GM23338 (cell line): ENCODE measurements at regions not wholly inside any gene's neighbourhood (a gene's known extent, or its start where the extent isn't known, plus 50 kb on each side); places are given as distances from the start of the nearest gene placed in this dataset.

Source experiments
- ATAC-seq: fragments of 200-7000 bp; cut with Tn5 transposase; 3 replicates; pipeline ENCODE4 v1.9.1; 2020
- DNase-seq: peaks from one replicate; pipeline ENCODE4 v3.0.0-alpha.2; 2015; ENCODE audit warnings: low spot score
- H2AFZ ChIP-seq: fragments of 200-600 bp; sonication (generic); 2 replicates; pipeline ENCODE4 v1.8.0; 2016; ENCODE audit warnings: antibody characterized with exemption, mild to moderate bottlenecking, moderate library complexity
- H3F3A ChIP-seq: fragments of 200-600 bp; sonication (generic); replicated peaks from 2 replicates; pipeline ENCODE4 v1.8.0; 2017; ENCODE audit warnings: antibody characterized with exemption, mixed run types, low read depth
- H3K27ac ChIP-seq: fragments of 200-600 bp; sonication (generic); 2 replicates; pipeline ENCODE4 v1.6.1; 2016; ENCODE audit warnings: low read depth
- H3K27me3 ChIP-seq: fragments of 200-600 bp; sonication (generic); 2 replicates; pipeline ENCODE4 v1.8.0; 2016; ENCODE audit warnings: mild to moderate bottlenecking, mixed run types, moderate library complexity; ENCODE audit not compliant: insufficient read depth
- H3K36me3 ChIP-seq: fragments of 200-600 bp; sonication (generic); 2 replicates; pipeline ENCODE4 v1.8.0; 2016; ENCODE audit warnings: mild to moderate bottlenecking; ENCODE audit not compliant: insufficient read depth
- H3K4me1 ChIP-seq: fragments of 200-600 bp; sonication (generic); 2 replicates; pipeline ENCODE4 v1.8.0; 2016; ENCODE audit warnings: mild to moderate bottlenecking, moderate library complexity; ENCODE audit not compliant: insufficient read depth
- H3K4me2 ChIP-seq: fragments of 200-600 bp; sonication (generic); 2 replicates; pipeline ENCODE4 v1.7.1; 2017; ENCODE audit warnings: mixed run types
- H3K4me3 ChIP-seq: fragments of 200-600 bp; sonication (generic); 2 replicates; pipeline ENCODE4 v1.6.1; 2016; ENCODE audit warnings: mixed run types
- H3K79me2 ChIP-seq: fragments of 200-600 bp; sonication (generic); replicated peaks from 2 replicates; pipeline ENCODE4 v1.8.0; 2017; ENCODE audit warnings: mild to moderate bottlenecking; ENCODE audit not compliant: insufficient read depth
- H3K9me2 ChIP-seq: fragments of 200-600 bp; sonication (generic); 2 replicates; pipeline ENCODE4 v1.8.0; 2017; ENCODE audit not compliant: insufficient read depth
- H4K20me1 ChIP-seq: fragments of 200-600 bp; sonication (generic); replicated peaks from 2 replicates; pipeline ENCODE4 v1.8.0; 2017; ENCODE audit warnings: mild to moderate bottlenecking; ENCODE audit not compliant: insufficient read depth
- H3K27ac Mint-ChIP-seq: 2 replicates; pipeline ENCODE4 v1.8.0; 2020; ENCODE audit warnings: inconsistent platforms, mild to moderate bottlenecking, moderate library complexity, mixed read lengths
- H3K27me3 Mint-ChIP-seq: 3 replicates; pipeline ENCODE4 v1.8.0; 2022; ENCODE audit warnings: low read depth, mild to moderate bottlenecking, moderate library complexity, mixed read lengths, inconsistent platforms; ENCODE audit not compliant: insufficient read depth, poor library complexity
- H3K36me3 Mint-ChIP-seq: 3 replicates; pipeline ENCODE4 v1.8.0; 2021; ENCODE audit warnings: low read depth, mild to moderate bottlenecking, inconsistent platforms, moderate library complexity, mixed read lengths
- H3K4me1 Mint-ChIP-seq: 3 replicates; pipeline ENCODE4 v1.8.0; 2020; ENCODE audit warnings: mild to moderate bottlenecking, inconsistent platforms, mixed read lengths
- H3K4me3 Mint-ChIP-seq: 3 replicates; pipeline ENCODE4 v1.8.0; 2021; ENCODE audit warnings: moderate library complexity, mild to moderate bottlenecking, inconsistent platforms, mixed read lengths
- H3K9me3 Mint-ChIP-seq: 3 replicates; pipeline ENCODE4 v1.8.0; 2020; ENCODE audit warnings: moderate library complexity, mild to moderate bottlenecking, inconsistent platforms, mixed read lengths
- CREB1 ChIP-seq: fragments of 250-450 bp; sonication (Bioruptor Pico); IDR thresholded peaks from 2 replicates; pipeline ENCODE4 v1.5.0; 2020; ENCODE audit warnings: low read depth, mild to moderate bottlenecking, moderate library complexity
- EZH2 ChIP-seq: fragments of 200-600 bp; sonication (generic); IDR thresholded peaks from one replicate; pipeline ENCODE4 v1.8.0; 2017; ENCODE audit warnings: antibody characterized with exemption, mild to moderate bottlenecking, low read depth; ENCODE audit not compliant: unreplicated experiment
- EZH2phosphoT487 ChIP-seq: fragments of 200-600 bp; sonication (generic); IDR thresholded peaks from one replicate; pipeline ENCODE4 v1.8.1; 2018; ENCODE audit warnings: antibody characterized with exemption; ENCODE audit not compliant: unreplicated experiment
- JUNB ChIP-seq: IDR thresholded peaks from one replicate; pipeline ENCODE4 v1.6.1; 2016; ENCODE audit warnings: antibody characterized with exemption; ENCODE audit not compliant: unreplicated experiment
- NANOG ChIP-seq: IDR thresholded peaks from 2 replicates; pipeline ENCODE4 v1.6.1; 2016; ENCODE audit warnings: antibody characterized with exemption, borderline replicate concordance
- POLR2AphosphoS5 ChIP-seq: IDR thresholded peaks from 2 replicates; pipeline ENCODE4 v1.6.1; 2016; ENCODE audit warnings: antibody characterized with exemption, low read depth
- STAT1 ChIP-seq: IDR thresholded peaks from one replicate; pipeline ENCODE4 v1.6.1; 2016; ENCODE audit warnings: antibody characterized with exemption; ENCODE audit not compliant: unreplicated experiment
- ZNF114 ChIP-seq: fragments of 250-450 bp; sonication (Bioruptor Pico); IDR thresholded peaks from 2 replicates; pipeline ENCODE4 v1.5.0; 2020; ENCODE audit warnings: mild to moderate bottlenecking, moderate library complexity
- TF ChIP-seq, protein P1 (sequence below): IDR thresholded peaks from one replicate; pipeline ENCODE4 v1.6.1; 2018; ENCODE audit warnings: antibody characterized with exemption; ENCODE audit not compliant: unreplicated experiment
- TF ChIP-seq, protein P2 (sequence below), 2 experiments: fragments of 200-600 bp in 1 of 2; sonication (generic) in 1 of 2; conservative IDR thresholded peaks; 2 replicates each; pipeline versions ENCODE4 v1.5.1 to v1.6.1; 2016 to 2017; ENCODE audit warnings: antibody characterized with exemption in 2 of 2, low read depth in 2 of 2, mild to moderate bottlenecking in 2 of 2, moderate library complexity in 1 of 2

DNA sequence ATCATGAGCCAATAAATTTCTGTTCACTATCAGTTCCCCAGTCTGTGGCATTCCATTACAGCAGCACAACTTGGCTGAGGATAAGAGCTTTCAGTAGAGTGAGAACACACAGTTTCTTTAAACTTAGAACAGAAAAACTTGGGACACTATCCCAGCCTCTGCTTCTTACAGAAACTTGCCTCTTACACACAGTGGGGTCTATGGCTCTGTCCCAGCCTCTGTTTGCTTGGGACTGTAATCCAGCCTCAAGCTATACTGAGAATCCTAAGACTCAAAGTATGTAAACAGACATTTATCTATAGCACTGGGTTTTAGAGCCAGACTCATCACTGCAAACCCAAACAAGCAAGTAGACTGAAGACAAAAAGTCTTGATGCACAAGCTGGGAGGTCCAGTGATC lies 355.8 kb upstream of the VSTM2A start:
- H3K36me3 ChIP-seq: no peaks in the 10 kb centered on the region

GRCh38 chr7:54187886-54188685 lies 354.1 kb upstream of the VSTM2A start:
- Histone ChIP-seq H3K9me2 (peaks cover 4% of the 10 kb centered on the region; the same call in 1 of the 2 replicates), H3F3A (no peaks in the 10 kb centered on the region), H3K4me1 (peaks cover 17% of the 10 kb centered on the region), H3K36me3 (no peaks in the 10 kb centered on the region), H3K27ac (no peak overlapping the region), H3K4me3 (no peak overlapping the region), H3K4me2 (no peak overlapping the region), H2AFZ (no peak overlapping the region), H3K27me3 (no peaks in the 10 kb centered on the region), H4K20me1 (no peaks in the 10 kb centered on the region), H3K79me2 (no peaks in the 10 kb centered on the region)
- DNase-seq: no peak
- Mint-ChIP-seq H3K4me3 (no peak overlapping the region), H3K9me3 (no peaks in the 10 kb centered on the region), H3K27ac (no peak overlapping the region), H3K27me3 (peaks cover 11% of the 10 kb centered on the region), H3K4me1 (peaks cover 21% of the 10 kb centered on the region), H3K36me3 (no peaks in the 10 kb centered on the region; the same call in 2 of the 3 replicates)
- ATAC-seq: no peak
- TF ChIP-seq CREB1 (CRISPR knock-in tag) (no peak), EZH2phosphoT487 (no peak), STAT1 (no peak), POLR2AphosphoS5 (no peak), NANOG (no peak), ZNF114 (CRISPR knock-in tag) (no peak)
- TF ChIP-seq, protein P1, sequence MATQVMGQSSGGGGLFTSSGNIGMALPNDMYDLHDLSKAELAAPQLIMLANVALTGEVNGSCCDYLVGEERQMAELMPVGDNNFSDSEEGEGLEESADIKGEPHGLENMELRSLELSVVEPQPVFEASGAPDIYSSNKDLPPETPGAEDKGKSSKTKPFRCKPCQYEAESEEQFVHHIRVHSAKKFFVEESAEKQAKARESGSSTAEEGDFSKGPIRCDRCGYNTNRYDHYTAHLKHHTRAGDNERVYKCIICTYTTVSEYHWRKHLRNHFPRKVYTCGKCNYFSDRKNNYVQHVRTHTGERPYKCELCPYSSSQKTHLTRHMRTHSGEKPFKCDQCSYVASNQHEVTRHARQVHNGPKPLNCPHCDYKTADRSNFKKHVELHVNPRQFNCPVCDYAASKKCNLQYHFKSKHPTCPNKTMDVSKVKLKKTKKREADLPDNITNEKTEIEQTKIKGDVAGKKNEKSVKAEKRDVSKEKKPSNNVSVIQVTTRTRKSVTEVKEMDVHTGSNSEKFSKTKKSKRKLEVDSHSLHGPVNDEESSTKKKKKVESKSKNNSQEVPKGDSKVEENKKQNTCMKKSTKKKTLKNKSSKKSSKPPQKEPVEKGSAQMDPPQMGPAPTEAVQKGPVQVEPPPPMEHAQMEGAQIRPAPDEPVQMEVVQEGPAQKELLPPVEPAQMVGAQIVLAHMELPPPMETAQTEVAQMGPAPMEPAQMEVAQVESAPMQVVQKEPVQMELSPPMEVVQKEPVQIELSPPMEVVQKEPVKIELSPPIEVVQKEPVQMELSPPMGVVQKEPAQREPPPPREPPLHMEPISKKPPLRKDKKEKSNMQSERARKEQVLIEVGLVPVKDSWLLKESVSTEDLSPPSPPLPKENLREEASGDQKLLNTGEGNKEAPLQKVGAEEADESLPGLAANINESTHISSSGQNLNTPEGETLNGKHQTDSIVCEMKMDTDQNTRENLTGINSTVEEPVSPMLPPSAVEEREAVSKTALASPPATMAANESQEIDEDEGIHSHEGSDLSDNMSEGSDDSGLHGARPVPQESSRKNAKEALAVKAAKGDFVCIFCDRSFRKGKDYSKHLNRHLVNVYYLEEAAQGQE: no peak
- TF ChIP-seq, protein P2, sequence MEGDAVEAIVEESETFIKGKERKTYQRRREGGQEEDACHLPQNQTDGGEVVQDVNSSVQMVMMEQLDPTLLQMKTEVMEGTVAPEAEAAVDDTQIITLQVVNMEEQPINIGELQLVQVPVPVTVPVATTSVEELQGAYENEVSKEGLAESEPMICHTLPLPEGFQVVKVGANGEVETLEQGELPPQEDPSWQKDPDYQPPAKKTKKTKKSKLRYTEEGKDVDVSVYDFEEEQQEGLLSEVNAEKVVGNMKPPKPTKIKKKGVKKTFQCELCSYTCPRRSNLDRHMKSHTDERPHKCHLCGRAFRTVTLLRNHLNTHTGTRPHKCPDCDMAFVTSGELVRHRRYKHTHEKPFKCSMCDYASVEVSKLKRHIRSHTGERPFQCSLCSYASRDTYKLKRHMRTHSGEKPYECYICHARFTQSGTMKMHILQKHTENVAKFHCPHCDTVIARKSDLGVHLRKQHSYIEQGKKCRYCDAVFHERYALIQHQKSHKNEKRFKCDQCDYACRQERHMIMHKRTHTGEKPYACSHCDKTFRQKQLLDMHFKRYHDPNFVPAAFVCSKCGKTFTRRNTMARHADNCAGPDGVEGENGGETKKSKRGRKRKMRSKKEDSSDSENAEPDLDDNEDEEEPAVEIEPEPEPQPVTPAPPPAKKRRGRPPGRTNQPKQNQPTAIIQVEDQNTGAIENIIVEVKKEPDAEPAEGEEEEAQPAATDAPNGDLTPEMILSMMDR (conservative IDR thresholded peaks at IDR 0.05; ENCODE audit: low read depth in 2 of 2): no peak

More for the DNA sequence above, 355.8 kb upstream of the VSTM2A start:
- Histone ChIP-seq H2AFZ (no peak overlapping the region), H3K27me3 (no peaks in the 10 kb centered on the region), H3K4me1 (peaks cover 17% of the 10 kb centered on the region), H3K79me2 (no peaks in the 10 kb centered on the region), H3K27ac (no peak overlapping the region), H3F3A (no peaks in the 10 kb centered on the region), H3K4me3 (no peak overlapping the region), H3K4me2 (no peak overlapping the region), H4K20me1 (no peaks in the 10 kb centered on the region), H3K9me2 (peaks cover 22% of the 10 kb centered on the region; the same call in 1 of the 2 replicates)
- ATAC-seq: no peak
- Mint-ChIP-seq H3K27me3 (peaks cover 9% of the 10 kb centered on the region), H3K27ac (no peak overlapping the region), H3K4me3 (no peak overlapping the region), H3K36me3 (peaks cover 4% of the 10 kb centered on the region; the same call in 2 of the 3 replicates), H3K9me3 (no peaks in the 10 kb centered on the region), H3K4me1 (peaks cover 21% of the 10 kb centered on the region)
- no peak for DNase-seq
- TF ChIP-seq, protein P1: no peak
- TF ChIP-seq POLR2AphosphoS5 (no peak), JUNB (no peak), NANOG (no peak), CREB1 (CRISPR knock-in tag) (no peak), EZH2 (no peak)
